HuH-7 (cell line): ENCODE measurements at regions not wholly inside any gene's neighbourhood (a gene's known extent, or its start where the extent isn't known, plus 50 kb on each side); places are given as distances from the start of the nearest gene placed in this dataset.
"Not testable (repeated sequence)": the region's sequence is repeated elsewhere in the genome, so short reads cannot be mapped to it uniquely, and the experiment has no call there.

Source experiments
- DNase-seq: peaks from one replicate; pipeline ENCODE4 v3.0.0; 2011; ENCODE audit warnings: low spot score

GRCh38 chr10:70990156-70990555 lies 101.8 kb upstream of the PCBD1 start:
- not testable (repeated sequence) for DNase-seq

GRCh38 chr10:70990681-70991080 lies 102.3 kb upstream of the PCBD1 start:
- DNase-seq, result no peak

GRCh38 chr10:70991140-70992124 lies 103.1 kb upstream of the PCBD1 start:
- DNase-seq, result peak; percentile 10

GRCh38 chr10:70992436-70992835 lies 104.1 kb upstream of the PCBD1 start:
- DNase-seq, result no peak

GRCh38 chr10:70993051-70993450 lies 104.7 kb upstream of the PCBD1 start:
- no peak for DNase-seq

- no peak for DNase-seq
Observed at GRCh38 chr10:70996549-70996948, 108.2 kb upstream of the PCBD1 start.

GRCh38 chr10:70997236-70997635 lies 108.9 kb upstream of the PCBD1 start:
- DNase-seq, result no peak

GRCh38 chr10:70998086-70998485 lies 109.7 kb upstream of the PCBD1 start:
- no peak for DNase-seq

- DNase-seq, result no peak
Observed at GRCh38 chr10:71001470-71001869, 113.1 kb upstream of the PCBD1 start.

GRCh38 chr10:71004176-71005075 lies 116.1 kb upstream of the PCBD1 start:
- no peak for DNase-seq

- DNase-seq, result no peak
Observed at GRCh38 chr10:71005337-71006305, 117.3 kb upstream of the PCBD1 start.

GRCh38 chr10:71006506-71006905 lies 118.1 kb upstream of the PCBD1 start:
- no peak for DNase-seq

- no peak for DNase-seq
Observed at GRCh38 chr10:71007516-71007915, 119.2 kb upstream of the PCBD1 start.

- no peak for DNase-seq
Observed at GRCh38 chr10:71008150-71008549, 119.8 kb upstream of the PCBD1 start.

GRCh38 chr10:71009126-71009525 lies 120.8 kb upstream of the PCBD1 start:
- no peak for DNase-seq

GRCh38 chr10:71010730-71011129 lies 122.4 kb upstream of the PCBD1 start:
- DNase-seq, result no peak

- no peak for DNase-seq
Observed at GRCh38 chr10:71011141-71011540, 122.8 kb upstream of the PCBD1 start.

GRCh38 chr10:71014021-71014805 lies 125.8 kb upstream of the PCBD1 start:
- DNase-seq, result no peak

- DNase-seq, result no peak
Observed at GRCh38 chr10:71015674-71016073, 127.3 kb upstream of the PCBD1 start.

GRCh38 chr10:71020061-71020460 lies 131.7 kb upstream of the PCBD1 start:
- DNase-seq, result not testable (repeated sequence)

- DNase-seq, result no peak
Observed at GRCh38 chr10:71021402-71021801, 133.0 kb upstream of the PCBD1 start.
